CD8-positive, alpha-beta memory T cell (primary cell): ENCODE measurements at regions not wholly inside any gene's neighbourhood (a gene's known extent, or its start where the extent isn't known, plus 50 kb on each side); places are given as distances from the start of the nearest gene placed in this dataset.

ENCODE experiments used
- CTCF ChIA-PET: fragments of 350-600 bp; sonication (Branson Sonifier 250); formaldehyde crosslinking; loops from one replicate; lab custom pipeline; 2021; ENCODE audit warnings: antibody characterized with exemption; lab: Charles Lee
- POLR2A ChIA-PET: fragments of 350-600 bp; sonication (Branson Sonifier 250); formaldehyde crosslinking; loops from one replicate; lab custom pipeline; 2021; ENCODE audit warnings: antibody characterized with exemption; lab: Charles Lee
- DNase-seq, 5 donors: peaks; one replicate each; pipeline versions ENCODE4 v3.0.0 to v3.0.0-alpha.2; 2020 to 2022; ENCODE audit warnings: mixed read lengths in 1 of 5
- H3K27ac ChIP-seq: one replicate; pipeline ENCODE4 v1.7.0; 2013; ENCODE audit warnings: low read depth, mild to moderate bottlenecking, low read length, moderate library complexity
- H3K27me3 ChIP-seq: 2 replicates; pipeline ENCODE4 v1.7.0; 2013; ENCODE audit warnings: low read length, mild to moderate bottlenecking; ENCODE audit not compliant: insufficient read depth, poor library complexity, severe bottlenecking
- H3K36me3 ChIP-seq: 2 replicates; pipeline ENCODE4 v1.7.0; 2013; ENCODE audit warnings: mild to moderate bottlenecking, low read length, moderate library complexity; ENCODE audit not compliant: insufficient read depth
- H3K4me1 ChIP-seq: 2 replicates; pipeline ENCODE4 v1.7.0; 2013; ENCODE audit warnings: mild to moderate bottlenecking, low read length, moderate library complexity; ENCODE audit not compliant: insufficient read depth
- H3K4me3 ChIP-seq: 2 replicates; pipeline ENCODE4 v1.7.0; 2013; ENCODE audit warnings: mild to moderate bottlenecking, low read length
- H3K9me3 ChIP-seq: 2 replicates; pipeline ENCODE4 v1.7.0; 2013; ENCODE audit warnings: mild to moderate bottlenecking, low read length
- H3K27ac Mint-ChIP-seq, 8 donors: one replicate each; pipeline ENCODE4 v1.8.0; 2020 to 2021; ENCODE audit warnings: mixed read lengths in 8 of 8, mild to moderate bottlenecking in 6 of 8, inconsistent platforms in 3 of 8, moderate library complexity in 3 of 8
- H3K27me3 Mint-ChIP-seq, 2 donors: one replicate each; pipeline ENCODE4 v1.8.0; 2020 to 2021; ENCODE audit warnings: mixed read lengths in 2 of 2, mild to moderate bottlenecking in 1 of 2, moderate library complexity in 1 of 2
- H3K36me3 Mint-ChIP-seq, 3 donors: one replicate each; pipeline ENCODE4 v1.8.0; 2020 to 2021; ENCODE audit warnings: mixed read lengths in 3 of 3, inconsistent platforms in 1 of 3, mild to moderate bottlenecking in 1 of 3
- H3K4me1 Mint-ChIP-seq, 3 donors: one replicate each; pipeline ENCODE4 v1.8.0; 2020 to 2021; ENCODE audit warnings: mixed read lengths in 3 of 3, inconsistent platforms in 1 of 3, mild to moderate bottlenecking in 1 of 3
- H3K4me3 Mint-ChIP-seq, 7 donors: one replicate each; pipeline ENCODE4 v1.8.0; 2020 to 2021; ENCODE audit warnings: mixed read lengths in 7 of 7, mild to moderate bottlenecking in 6 of 7, moderate library complexity in 4 of 7, inconsistent platforms in 2 of 7
- H3K9me3 Mint-ChIP-seq, 5 donors: one replicate each; pipeline ENCODE4 v1.8.0; 2020 to 2022; ENCODE audit warnings: mixed read lengths in 5 of 5, mild to moderate bottlenecking in 3 of 5, moderate library complexity in 2 of 5, inconsistent platforms in 1 of 5

DNA sequence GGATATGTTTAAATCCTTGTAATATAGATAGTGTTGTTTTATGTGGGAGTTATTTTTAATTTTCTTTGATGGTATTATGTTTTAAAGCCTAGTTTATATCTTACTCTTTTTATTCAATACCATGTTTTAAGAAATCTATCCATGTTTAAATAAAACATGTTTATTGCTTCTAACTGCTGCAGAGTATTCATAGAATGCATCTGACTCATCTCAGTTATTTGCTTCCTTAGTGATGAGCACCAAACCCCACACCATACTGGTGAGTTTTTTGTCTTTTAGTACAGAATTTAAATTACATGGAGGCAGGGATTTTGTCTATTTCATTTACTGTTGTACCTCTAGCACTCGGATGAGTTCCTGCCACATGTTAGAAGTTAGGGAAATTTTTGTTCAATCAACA, 209.2 kb downstream of the NSUN3 start:
- CTCF ChIA-PET: no interaction called here

GRCh38 chr3:94280958-94281357, 218.1 kb downstream of the NSUN3 start:
- H3K27me3 ChIP-seq: no peaks in the 10 kb centered on the region
- H3K27ac Mint-ChIP-seq: no peak overlapping the region
- H3K4me3 ChIP-seq: no peak overlapping the region
- H3K4me1 ChIP-seq: no peaks in the 10 kb centered on the region
- POLR2A ChIA-PET: no interaction called here
- H3K27ac ChIP-seq: no peak overlapping the region
- DNase-seq: no peak
- CTCF ChIA-PET: no interaction called here
- H3K4me3 Mint-ChIP-seq: no peak overlapping the region
- no peaks in the 10 kb centered on the region for H3K36me3 ChIP-seq
- no peaks in the 10 kb centered on the region for H3K27me3 Mint-ChIP-seq
- peaks cover 0 to 3% (median 0%) of the 10 kb centered on the region in 5 donors for H3K9me3 Mint-ChIP-seq
- H3K4me1 Mint-ChIP-seq: no peaks in the 10 kb centered on the region
- no peaks in the 10 kb centered on the region for H3K9me3 ChIP-seq
- no peaks in the 10 kb centered on the region for H3K36me3 Mint-ChIP-seq

More for the DNA sequence above, 209.2 kb downstream of the NSUN3 start:
- Histone ChIP-seq H3K9me3 (no peaks in the 10 kb centered on the region), H3K4me3 (no peak overlapping the region), H3K27ac (no peak overlapping the region), H3K27me3 (no peaks in the 10 kb centered on the region), H3K36me3 (no peaks in the 10 kb centered on the region), H3K4me1 (no peaks in the 10 kb centered on the region)
- no peak overlapping the region for H3K4me3 Mint-ChIP-seq
- peaks cover 0 to 4% (median 1%) of the 10 kb centered on the region in 5 donors for H3K9me3 Mint-ChIP-seq
- DNase-seq: no peak
- H3K4me1 Mint-ChIP-seq: no peaks in the 10 kb centered on the region
- H3K36me3 Mint-ChIP-seq: no peaks in the 10 kb centered on the region
- POLR2A ChIA-PET: no interaction called here
- no peaks in the 10 kb centered on the region for H3K27me3 Mint-ChIP-seq
- H3K27ac Mint-ChIP-seq: no peak overlapping the region

- Mint-ChIP-seq H3K4me1 (no peaks in the 10 kb centered on the region), H3K9me3 (no peaks in the 10 kb centered on the region), H3K27me3 (no peaks in the 10 kb centered on the region), H3K36me3 (no peaks in the 10 kb centered on the region), H3K4me3 (no peak overlapping the region), H3K27ac (no peak overlapping the region)
- Histone ChIP-seq H3K27me3 (no peaks in the 10 kb centered on the region), H3K4me3 (no peak overlapping the region), H3K4me1 (no peaks in the 10 kb centered on the region), H3K27ac (no peak overlapping the region), H3K9me3 (no peaks in the 10 kb centered on the region), H3K36me3 (no peaks in the 10 kb centered on the region)
- ChIA-PET POLR2A (no interaction called here), CTCF (no interaction called here)
- DNase-seq: no peak
Observed at GRCh38 chr3:94285872-94286271, 223.0 kb downstream of the NSUN3 start.

DNA sequence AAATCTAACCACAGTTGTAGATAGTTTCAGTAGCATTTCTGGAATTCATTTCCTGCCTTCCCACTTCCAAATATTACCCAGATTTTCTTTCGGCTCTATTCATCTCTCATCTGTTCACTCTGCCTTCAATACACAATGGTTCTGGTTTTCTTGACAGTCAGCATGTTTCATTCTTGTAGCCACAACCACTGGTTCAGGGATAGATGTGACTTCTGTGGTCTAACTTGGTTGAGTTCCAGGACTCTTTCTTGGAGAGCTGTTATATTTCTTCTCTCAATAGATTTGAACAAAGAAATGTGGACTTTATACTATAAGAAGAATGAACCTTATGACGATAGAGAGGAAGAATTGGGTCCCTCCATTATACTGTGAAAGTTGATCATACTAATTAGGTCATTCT, 228.8 kb downstream of the NSUN3 start:
- Histone ChIP-seq H3K27me3 (no peaks in the 10 kb centered on the region), H3K27ac (no peak overlapping the region), H3K4me3 (no peak overlapping the region), H3K9me3 (no peaks in the 10 kb centered on the region), H3K36me3 (no peaks in the 10 kb centered on the region), H3K4me1 (no peaks in the 10 kb centered on the region)
- H3K27me3 Mint-ChIP-seq: no peaks in the 10 kb centered on the region
- H3K4me1 Mint-ChIP-seq: no peaks in the 10 kb centered on the region
- ChIA-PET POLR2A (no interaction called here), CTCF (no interaction called here)
- H3K4me3 Mint-ChIP-seq: no peak overlapping the region
- peaks cover 0 to 3% (median 0%) of the 10 kb centered on the region in 5 donors for H3K9me3 Mint-ChIP-seq
- no peak overlapping the region for H3K27ac Mint-ChIP-seq
- H3K36me3 Mint-ChIP-seq: no peaks in the 10 kb centered on the region
- no peak for DNase-seq

- Histone ChIP-seq H3K27ac (no peak overlapping the region), H3K4me3 (no peak overlapping the region), H3K36me3 (no peaks in the 10 kb centered on the region), H3K9me3 (no peaks in the 10 kb centered on the region), H3K27me3 (no peaks in the 10 kb centered on the region), H3K4me1 (no peaks in the 10 kb centered on the region)
- H3K9me3 Mint-ChIP-seq: peaks cover 0 to 3% (median 0%) of the 10 kb centered on the region in 5 donors
- H3K36me3 Mint-ChIP-seq: no peaks in the 10 kb centered on the region
- no peaks in the 10 kb centered on the region for H3K4me1 Mint-ChIP-seq
- POLR2A ChIA-PET: no interaction called here
- no peak overlapping the region for H3K27ac Mint-ChIP-seq
- no peaks in the 10 kb centered on the region for H3K27me3 Mint-ChIP-seq
- DNase-seq: no peak
- no peak overlapping the region for H3K4me3 Mint-ChIP-seq
- CTCF ChIA-PET: no interaction called here
Observed at GRCh38 chr3:94292151-94292550, 229.3 kb downstream of the NSUN3 start.

- Histone ChIP-seq H3K9me3 (no peaks in the 10 kb centered on the region), H3K4me3 (no peak overlapping the region), H3K4me1 (no peaks in the 10 kb centered on the region), H3K27ac (no peak overlapping the region), H3K27me3 (no peaks in the 10 kb centered on the region), H3K36me3 (no peaks in the 10 kb centered on the region)
- no peaks in the 10 kb centered on the region for H3K4me1 Mint-ChIP-seq
- H3K9me3 Mint-ChIP-seq: peaks cover 0 to 3% (median 0%) of the 10 kb centered on the region in 5 donors
- ChIA-PET POLR2A (no interaction called here), CTCF (no interaction called here)
- H3K27me3 Mint-ChIP-seq: no peaks in the 10 kb centered on the region
- no peak overlapping the region for H3K27ac Mint-ChIP-seq
- H3K36me3 Mint-ChIP-seq: no peaks in the 10 kb centered on the region
- no peak overlapping the region for H3K4me3 Mint-ChIP-seq
- DNase-seq: no peak
Observed at GRCh38 chr3:94293793-94294195, 230.9 kb downstream of the NSUN3 start.

DNA sequence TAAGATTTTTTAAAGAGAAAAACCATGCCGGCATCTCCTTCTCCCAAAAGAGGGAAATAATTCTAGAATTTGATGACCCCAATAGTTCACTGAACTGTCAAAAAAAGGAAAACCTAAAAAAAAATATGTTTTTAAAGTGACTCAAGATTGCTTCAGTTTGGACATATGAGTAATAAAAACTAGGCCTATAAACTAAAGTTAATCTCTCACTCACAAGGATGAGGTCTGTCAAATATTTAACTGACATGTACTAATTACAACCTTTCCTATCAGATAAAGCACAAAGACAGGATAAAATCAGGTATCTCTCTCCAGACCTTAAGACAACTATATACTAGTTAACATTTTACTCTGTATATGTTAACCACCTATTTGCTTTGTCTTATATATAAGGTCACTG, 231.9 kb downstream of the NSUN3 start:
- Histone ChIP-seq H3K27ac (no peak overlapping the region), H3K9me3 (no peaks in the 10 kb centered on the region), H3K27me3 (no peaks in the 10 kb centered on the region), H3K4me3 (no peak overlapping the region), H3K36me3 (no peaks in the 10 kb centered on the region), H3K4me1 (no peaks in the 10 kb centered on the region)
- no peaks in the 10 kb centered on the region for H3K27me3 Mint-ChIP-seq
- DNase-seq: no peak
- H3K4me3 Mint-ChIP-seq: no peak overlapping the region
- ChIA-PET POLR2A (no interaction called here), CTCF (no interaction called here)
- H3K4me1 Mint-ChIP-seq: no peaks in the 10 kb centered on the region
- H3K9me3 Mint-ChIP-seq: peaks cover 0 to 3% (median 0%) of the 10 kb centered on the region in 5 donors
- no peak overlapping the region for H3K27ac Mint-ChIP-seq
- H3K36me3 Mint-ChIP-seq: no peaks in the 10 kb centered on the region

- Histone ChIP-seq H3K27me3 (no peaks in the 10 kb centered on the region), H3K27ac (no peak overlapping the region), H3K9me3 (no peaks in the 10 kb centered on the region), H3K36me3 (no peaks in the 10 kb centered on the region), H3K4me1 (no peaks in the 10 kb centered on the region), H3K4me3 (no peak overlapping the region)
- POLR2A ChIA-PET: no interaction called here
- CTCF ChIA-PET: no interaction called here
- no peak for DNase-seq
- no peak overlapping the region for H3K27ac Mint-ChIP-seq
- H3K9me3 Mint-ChIP-seq: peaks cover 0 to 4% (median 0%) of the 10 kb centered on the region in 5 donors
- no peaks in the 10 kb centered on the region for H3K27me3 Mint-ChIP-seq
- no peaks in the 10 kb centered on the region for H3K4me1 Mint-ChIP-seq
- no peak overlapping the region for H3K4me3 Mint-ChIP-seq
- H3K36me3 Mint-ChIP-seq: no peaks in the 10 kb centered on the region
Observed at GRCh38 chr3:94299716-94300115, 236.9 kb downstream of the NSUN3 start.

DNA sequence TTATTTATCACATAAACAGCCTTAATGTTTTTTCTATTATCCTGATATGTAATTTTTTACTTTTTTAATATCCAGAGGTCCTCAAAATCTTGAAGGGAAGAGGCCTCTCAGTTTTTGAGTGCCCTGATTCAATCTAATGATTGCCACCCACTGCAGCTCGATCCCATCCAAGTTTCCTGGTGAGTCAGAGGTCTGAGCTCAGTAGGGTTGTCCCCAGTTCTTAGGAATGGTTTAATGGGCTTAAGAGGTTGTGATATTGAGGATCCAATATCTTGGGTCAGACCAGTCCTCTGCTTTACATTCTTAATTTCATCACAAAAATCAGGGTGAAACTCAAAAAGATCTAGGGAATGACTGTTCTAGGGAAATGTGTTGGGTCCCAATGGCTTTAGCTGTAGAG, 238.5 kb downstream of the NSUN3 start:
- no peak for DNase-seq
- Histone ChIP-seq H3K27me3 (no peaks in the 10 kb centered on the region), H3K36me3 (no peaks in the 10 kb centered on the region), H3K9me3 (no peaks in the 10 kb centered on the region), H3K4me3 (no peak overlapping the region), H3K4me1 (no peaks in the 10 kb centered on the region), H3K27ac (no peak overlapping the region)
- H3K4me1 Mint-ChIP-seq: no peaks in the 10 kb centered on the region
- ChIA-PET POLR2A (no interaction called here), CTCF (no interaction called here)
- no peak overlapping the region for H3K27ac Mint-ChIP-seq
- no peaks in the 10 kb centered on the region for H3K36me3 Mint-ChIP-seq
- H3K27me3 Mint-ChIP-seq: no peaks in the 10 kb centered on the region
- peaks cover 0 to 3% (median 0%) of the 10 kb centered on the region in 5 donors for H3K9me3 Mint-ChIP-seq
- no peak overlapping the region for H3K4me3 Mint-ChIP-seq
